Right lung (tissue), 2 donors: ENCODE measurements at regions not wholly inside any gene's neighbourhood (a gene's known extent, or its start where the extent isn't known, plus 50 kb on each side); places are given as distances from the start of the nearest gene placed in this dataset.
A peak's percentile ranks its signal among the peaks of the same experiment; 100 is the strongest.

Experiments used
- DNase-seq, 2 donors: peaks; one replicate each; pipeline ENCODE4 v3.0.0-alpha.2; 2013

DNA sequence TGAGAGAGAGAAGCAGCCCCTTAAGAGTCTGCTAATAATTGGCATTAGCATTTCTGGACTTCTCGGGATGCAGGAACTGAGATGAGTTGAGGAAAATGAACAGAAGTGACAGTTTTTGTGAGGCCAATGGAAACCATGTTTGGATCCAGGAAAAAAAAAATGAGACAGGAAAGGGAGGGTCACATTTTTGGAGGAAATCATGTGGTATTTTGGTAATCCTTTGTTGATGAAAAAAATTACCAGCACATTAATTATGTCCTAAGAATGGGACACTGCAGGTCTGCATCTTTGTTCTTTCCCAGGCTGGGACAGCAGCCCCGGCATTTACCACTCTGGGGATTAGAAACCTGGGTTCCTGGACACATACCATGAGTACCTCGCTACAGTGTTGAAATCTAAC lies 109.9 kb upstream of the ZFHX3 start:
- DNase-seq: no peak

GRCh38 chr16:73154063-73154870 lies 106.3 kb upstream of the ZFHX3 start:
- DNase-seq: no peak

- DNase-seq: peak in 1 of 2 donors; percentile 61
Observed at GRCh38 chr16:73152386-73153125, 104.6 kb upstream of the ZFHX3 start.

DNA sequence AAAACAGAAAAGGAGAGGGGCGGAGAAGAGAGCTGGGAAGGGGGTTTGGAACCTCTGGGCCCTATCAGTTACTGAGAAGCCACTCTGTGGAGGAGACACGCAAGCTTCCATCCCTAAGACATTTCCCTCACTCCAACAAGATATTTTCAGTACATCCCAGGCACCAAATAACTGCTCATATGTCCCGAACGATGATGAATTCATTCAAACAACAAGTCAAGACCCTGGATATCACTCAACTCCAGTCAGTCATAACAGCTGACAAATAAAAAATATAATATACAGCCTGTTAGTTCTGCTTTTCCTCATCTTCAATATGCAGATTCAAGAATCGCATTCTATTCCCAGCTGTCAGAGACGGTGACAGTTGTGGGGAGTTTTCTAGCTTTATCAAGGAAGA lies 104.0 kb upstream of the ZFHX3 start:
- DNase-seq: no peak

DNA sequence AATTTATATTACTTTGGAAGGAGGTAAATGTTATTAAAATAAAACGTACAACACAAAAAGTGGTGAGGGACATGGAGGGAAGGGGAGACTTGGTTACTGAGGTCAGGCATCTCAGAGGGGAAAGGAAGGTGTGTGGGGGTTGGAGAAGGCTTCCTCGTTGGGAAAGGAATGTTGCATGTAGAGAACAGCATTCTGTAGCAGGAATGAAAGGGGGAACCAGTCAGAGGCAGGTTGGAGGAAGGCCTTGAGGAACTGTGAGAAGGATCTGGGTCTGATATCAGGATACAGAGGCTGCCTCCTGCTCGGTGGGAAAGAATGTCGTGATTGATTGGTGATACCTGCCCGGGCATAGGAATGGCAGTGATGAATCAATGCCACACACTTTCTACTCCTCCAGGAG lies 103.3 kb upstream of the ZFHX3 start:
- no peak for DNase-seq

DNA sequence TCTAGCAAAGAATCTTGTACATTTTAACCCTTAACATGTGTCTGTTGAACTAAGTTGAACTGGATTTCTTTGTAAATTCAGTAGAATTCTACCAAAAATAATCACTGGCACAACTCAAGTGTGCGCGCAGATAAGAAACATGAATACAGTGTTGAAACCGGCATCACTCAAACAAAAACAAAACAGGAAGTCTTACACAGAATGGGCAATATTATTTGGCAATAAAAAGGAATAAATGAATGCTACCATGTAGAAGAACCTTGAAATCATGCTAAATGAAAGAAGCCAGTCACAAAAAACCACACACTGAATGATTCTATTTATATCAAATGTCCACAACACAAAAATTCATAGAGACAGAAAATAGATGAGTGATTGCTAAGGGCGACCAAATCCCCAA lies 102.9 kb upstream of the ZFHX3 start:
- no peak for DNase-seq

DNA sequence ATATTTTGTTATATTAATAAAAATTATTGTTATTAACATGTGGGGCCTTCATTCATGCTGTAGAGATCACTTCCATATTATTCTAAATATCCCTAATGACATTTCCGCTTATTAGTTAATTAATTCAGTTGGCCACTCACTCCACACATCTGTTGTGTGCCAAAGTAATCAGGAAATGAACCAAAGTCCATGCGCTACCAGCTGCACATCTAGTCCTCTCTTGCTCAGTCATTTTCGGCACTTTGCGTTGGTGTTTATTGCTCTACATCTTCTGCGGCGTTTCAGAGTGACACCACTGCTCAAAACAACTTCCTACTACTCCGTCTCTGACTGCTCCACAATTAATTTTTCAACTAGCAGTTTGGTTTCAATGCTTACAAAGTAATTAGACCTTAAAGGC lies 101.4 kb upstream of the ZFHX3 start:
- DNase-seq: no peak

GRCh38 chr16:73147958-73148357 lies 100.0 kb upstream of the ZFHX3 start:
- DNase-seq: no peak

DNA sequence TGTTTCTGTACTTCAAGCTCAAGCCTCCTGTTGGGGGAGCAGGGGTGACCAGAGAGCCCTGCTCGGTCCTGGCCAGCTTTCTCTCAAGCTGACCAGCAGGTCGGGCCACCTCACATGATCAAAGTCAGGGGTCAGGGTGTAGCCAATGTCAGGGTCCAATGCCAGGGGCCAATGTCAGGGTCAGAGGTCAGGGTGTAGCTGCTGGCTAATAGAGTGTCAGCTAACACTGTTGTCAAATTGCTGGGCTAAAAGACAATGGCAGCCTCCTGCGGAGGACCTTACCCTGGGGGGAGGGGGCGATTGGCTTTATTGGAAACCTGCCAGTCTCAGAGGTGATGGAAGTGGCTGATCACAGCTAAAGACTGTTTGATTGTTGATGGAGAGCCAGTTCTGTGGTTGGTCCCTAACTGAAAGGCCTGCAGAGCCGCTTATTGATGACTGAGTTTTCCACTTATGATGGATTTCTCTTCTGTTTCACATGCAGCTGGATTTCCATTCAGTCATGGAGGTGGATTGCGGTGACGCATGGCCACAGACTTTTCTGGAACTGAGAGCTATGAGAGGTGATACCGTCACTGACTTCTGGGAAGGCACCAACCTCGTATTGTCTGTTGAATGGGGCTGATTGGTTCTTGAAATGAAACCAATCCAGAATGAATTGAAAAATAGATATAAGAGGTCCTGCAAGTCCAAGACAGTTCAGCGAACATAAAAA lies 97.4 kb upstream of the ZFHX3 start:
- DNase-seq: no peak

GRCh38 chr16:73143576-73144422 lies 95.9 kb upstream of the ZFHX3 start:
- no peak for DNase-seq

- DNase-seq: no peak
Observed at GRCh38 chr16:73143002-73143401, 95.1 kb upstream of the ZFHX3 start.

DNA sequence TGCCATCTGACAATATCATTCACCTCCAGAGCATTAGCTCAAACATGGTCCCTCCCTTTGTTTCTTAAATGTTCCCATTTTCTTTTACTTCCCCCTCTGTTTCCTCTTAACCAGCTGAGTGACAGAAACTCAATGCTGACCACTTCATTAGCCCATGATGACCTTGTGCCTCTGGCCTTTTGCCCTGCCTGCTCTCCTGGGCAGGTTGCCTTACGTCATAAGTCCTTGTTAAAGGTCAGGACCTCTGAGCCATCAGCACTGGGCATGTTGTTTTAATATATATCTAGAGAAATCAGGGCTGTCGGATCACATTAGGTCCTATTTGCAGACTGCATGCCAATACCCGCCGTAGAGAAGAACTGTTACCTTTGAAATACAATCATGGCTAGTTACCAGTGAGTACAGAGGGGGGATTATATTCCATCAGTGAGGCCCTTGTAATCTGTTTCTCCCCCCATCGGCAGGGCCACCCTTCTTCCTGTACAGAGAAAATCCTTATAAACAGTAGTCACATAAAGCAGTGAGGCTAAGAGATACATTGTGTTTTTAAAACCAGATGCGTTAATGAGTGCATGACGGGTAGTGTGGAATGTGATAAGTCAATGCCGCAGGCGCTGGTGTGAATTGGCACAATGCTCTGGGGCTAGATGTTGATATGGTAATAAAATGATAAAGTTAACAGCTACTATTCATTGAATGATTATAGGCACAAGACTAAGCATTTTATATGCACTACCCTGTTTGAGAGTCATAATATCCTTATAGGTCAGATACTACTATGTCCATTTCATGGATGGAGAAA lies 94.3 kb upstream of the ZFHX3 start:
- DNase-seq: no peak

GRCh38 chr16:73140929-73141328 lies 93.0 kb upstream of the ZFHX3 start:
- no peak for DNase-seq

DNA sequence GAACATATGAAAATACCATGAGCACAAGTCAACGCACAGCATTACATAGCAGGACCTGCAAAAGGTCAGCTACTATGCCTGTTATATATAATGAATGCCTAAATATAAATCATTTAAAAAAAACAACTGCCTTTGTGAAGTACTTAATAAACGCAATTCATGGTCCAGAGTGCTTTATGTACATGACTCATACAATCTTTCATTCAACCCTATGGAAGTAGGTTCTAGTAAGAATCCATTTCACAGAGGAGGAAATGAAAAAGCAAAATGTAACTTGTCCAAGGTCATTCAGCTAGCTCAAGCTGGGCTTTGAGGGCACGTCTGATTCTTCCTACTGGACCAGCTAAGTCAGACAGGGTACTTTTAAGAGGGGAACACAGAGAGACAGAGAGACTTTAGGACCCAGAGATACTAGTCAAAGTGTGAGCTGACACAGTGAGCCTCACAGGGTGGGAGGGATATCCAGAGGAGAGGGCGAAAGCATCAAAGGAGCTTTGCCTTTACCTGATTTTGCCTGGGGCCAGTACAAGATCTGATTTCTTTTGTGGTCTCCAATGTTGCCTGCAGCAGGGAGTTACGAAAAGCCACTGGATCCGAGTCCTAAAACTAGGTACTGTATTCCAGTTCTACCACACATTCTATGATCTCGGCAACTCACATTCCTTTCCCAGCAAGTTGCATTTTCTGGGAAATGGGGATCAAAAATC lies 83.4 kb upstream of the ZFHX3 start:
- no peak for DNase-seq

DNA sequence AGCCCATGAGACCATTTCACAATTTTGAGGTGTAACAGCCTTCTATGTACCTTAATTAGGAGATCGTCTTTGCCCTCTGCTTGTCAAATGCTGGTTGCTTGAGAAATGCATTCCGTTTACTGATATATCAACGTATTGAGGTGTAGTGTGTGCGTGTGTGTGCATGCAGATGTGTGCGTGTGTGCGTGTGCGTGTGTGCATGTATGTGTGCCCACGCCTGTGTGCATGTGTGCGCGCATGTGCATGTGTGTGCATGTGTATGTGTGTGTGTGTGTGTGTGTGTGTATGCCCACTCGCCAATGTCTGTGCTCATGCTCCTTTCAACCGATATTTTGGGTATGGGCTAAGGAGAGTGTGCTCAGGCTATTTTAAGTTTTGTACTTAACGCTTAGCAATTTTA lies 81.5 kb upstream of the ZFHX3 start:
- DNase-seq: no peak

DNA sequence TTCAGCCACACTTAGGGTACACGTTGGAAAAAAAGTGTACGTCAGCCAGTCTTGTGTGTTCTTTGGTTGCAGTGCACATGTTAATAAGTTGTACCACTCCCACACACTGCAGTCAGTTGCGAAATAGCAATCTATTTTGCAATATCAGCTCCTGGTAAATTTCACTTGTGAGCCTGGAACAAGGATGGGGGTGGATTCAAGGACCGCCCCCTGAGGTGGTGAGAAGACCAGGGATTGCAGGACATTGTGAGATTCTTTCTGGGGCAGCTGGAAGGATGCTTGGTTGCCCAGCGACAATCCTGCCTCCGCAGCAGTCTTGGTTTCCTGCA lies 78.6 kb upstream of the ZFHX3 start:
- no peak for DNase-seq

DNA sequence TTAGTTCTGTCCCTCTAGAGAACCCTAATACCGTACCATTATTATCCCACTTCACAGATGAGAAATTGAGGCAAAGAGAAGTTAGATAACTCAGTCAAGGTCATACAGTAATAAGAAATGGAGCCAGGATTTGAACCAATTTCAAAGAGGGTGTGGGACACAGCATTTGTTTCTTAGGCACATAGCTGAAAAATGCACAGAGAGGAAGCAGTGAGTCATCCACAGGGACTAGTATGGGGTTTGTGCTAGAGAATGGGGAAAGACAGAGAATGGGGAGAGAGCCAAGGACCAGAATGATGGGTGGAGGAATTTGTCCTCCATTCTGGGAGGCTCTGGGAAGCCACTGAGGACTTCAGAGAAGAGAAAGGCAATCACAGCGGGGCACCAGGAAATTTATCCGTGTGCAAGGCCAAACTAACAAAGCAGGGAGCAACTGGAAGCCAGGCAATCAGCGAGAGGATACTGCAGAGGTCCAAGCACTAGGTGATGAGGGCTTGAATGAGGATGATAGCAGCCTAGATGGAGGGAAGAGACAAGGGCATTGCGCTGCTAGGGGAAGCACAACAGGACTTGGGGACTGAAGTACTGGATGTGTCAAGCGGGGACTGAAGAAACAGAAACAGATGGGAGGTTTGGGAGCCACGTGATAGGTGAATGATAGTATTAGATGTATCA lies 78.1 kb upstream of the ZFHX3 start:
- DNase-seq: no peak

- no peak for DNase-seq
Observed at GRCh38 chr16:73124665-73125375, 76.9 kb upstream of the ZFHX3 start.

DNA sequence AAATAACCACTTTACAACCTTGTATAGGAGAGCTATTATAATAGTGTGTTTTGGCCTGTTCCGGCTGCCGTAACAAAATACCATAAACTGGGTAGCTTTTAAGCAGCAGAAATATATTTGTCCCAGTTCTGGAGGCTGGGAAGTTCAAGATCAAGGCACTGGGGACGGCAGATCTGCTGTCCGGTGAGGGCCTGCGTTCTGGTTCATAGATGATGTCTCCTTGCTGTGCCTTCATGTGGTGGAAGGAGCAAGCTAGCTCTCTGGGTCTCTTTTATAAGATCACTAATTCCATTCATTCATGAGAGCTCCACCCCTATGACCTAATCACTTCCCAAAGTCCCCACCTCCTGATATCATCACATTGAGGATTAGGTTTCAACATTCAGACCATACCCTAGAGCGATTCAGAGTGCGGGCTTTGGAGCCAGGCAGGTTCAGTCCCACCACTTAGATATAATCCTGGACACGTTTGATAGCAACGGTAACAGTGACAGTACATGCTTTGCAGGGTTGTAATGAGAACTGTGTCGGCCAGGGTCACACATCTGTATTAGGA lies 76.2 kb upstream of the ZFHX3 start:
- DNase-seq: no peak
